ENCODE measurements at regions not wholly inside any gene's neighbourhood (a gene's known extent, or its start where the extent isn't known, plus 50 kb on each side); places are given as distances from the start of the nearest gene placed in this dataset.

GRCh38 chr9:79006546-79006945, 565.2 kb upstream of the TLE4 start:
- H3K4me3 ChIP-seq (ENCODE audit: low read length), result no peak overlapping the region

GRCh38 chr9:79007701-79008483, 563.9 kb upstream of the TLE4 start:
- Histone ChIP-seq H3K9me3 (replicated peaks; ENCODE audit: insufficient read depth, low read length) (no peaks in the 10 kb centered on the region), H3K4me3 (ENCODE audit: low read length) (no peak overlapping the region), H4K20me1 (ENCODE audit: insufficient read depth, low read length) (no peaks in the 10 kb centered on the region), H3F3A (ENCODE audit: insufficient read depth, low read length) (no peaks in the 10 kb centered on the region), H3K9me2 (replicated peaks; ENCODE audit: insufficient read depth, low read length) (no peaks in the 10 kb centered on the region), H2AFZ (ENCODE audit: low read length) (no peak overlapping the region), H3K27me3 (replicated peaks; ENCODE audit: insufficient read depth, low read length) (no peaks in the 10 kb centered on the region), H3K4me1 (ENCODE audit: low read length) (no peaks in the 10 kb centered on the region), H3K79me2 (ENCODE audit: low read length) (no peaks in the 10 kb centered on the region), H3K27ac (ENCODE audit: low read length) (no peak overlapping the region), H3K4me2 (ENCODE audit: low read depth, low read length) (no peak overlapping the region), H3K9ac (ENCODE audit: low read length) (no peak overlapping the region), H3K36me3 (replicated peaks; ENCODE audit: insufficient read depth, low read length) (no peaks in the 10 kb centered on the region)
- TF ChIP-seq CTCF (IDR thresholded peaks at IDR 0.05; ENCODE audit: low read length), result no peak
- TF ChIP-seq EZH2phosphoT487 (IDR thresholded peaks at IDR 0.05; ENCODE audit: low read length), result no peak
- TF ChIP-seq EZH2 (optimal IDR thresholded peaks at IDR 0.05; ENCODE audit: low read depth, low read length), result no peak
- DNase-seq, result no peak

More at GRCh38 chr9:79006546-79006945, 565.2 kb upstream of the TLE4 start:
- no peak for TF ChIP-seq EZH2 (optimal IDR thresholded peaks at IDR 0.05; ENCODE audit: low read depth, low read length)
- TF ChIP-seq CTCF (IDR thresholded peaks at IDR 0.05; ENCODE audit: low read length), result no peak
- no peak for TF ChIP-seq EZH2phosphoT487 (IDR thresholded peaks at IDR 0.05; ENCODE audit: low read length)
- Histone ChIP-seq H3K9me2 (replicated peaks; ENCODE audit: insufficient read depth, low read length) (no peaks in the 10 kb centered on the region), H3K79me2 (ENCODE audit: low read length) (no peaks in the 10 kb centered on the region), H3K36me3 (replicated peaks; ENCODE audit: insufficient read depth, low read length) (no peaks in the 10 kb centered on the region), H3K9me3 (replicated peaks; ENCODE audit: insufficient read depth, low read length) (no peaks in the 10 kb centered on the region), H3K4me1 (ENCODE audit: low read length) (no peaks in the 10 kb centered on the region), H2AFZ (ENCODE audit: low read length) (no peak overlapping the region), H3K27ac (ENCODE audit: low read length) (no peak overlapping the region), H4K20me1 (ENCODE audit: insufficient read depth, low read length) (no peaks in the 10 kb centered on the region), H3F3A (ENCODE audit: insufficient read depth, low read length) (no peaks in the 10 kb centered on the region), H3K9ac (ENCODE audit: low read length) (no peak overlapping the region), H3K27me3 (replicated peaks; ENCODE audit: insufficient read depth, low read length) (no peaks in the 10 kb centered on the region), H3K4me2 (ENCODE audit: low read depth, low read length) (no peak overlapping the region)
- no peak for DNase-seq

- no peak for DNase-seq
- no peaks in the 10 kb centered on the region for H3F3A ChIP-seq (ENCODE audit: insufficient read depth, low read length)
- H3K36me3 ChIP-seq (replicated peaks; ENCODE audit: insufficient read depth, low read length), result no peaks in the 10 kb centered on the region
- no peaks in the 10 kb centered on the region for H3K27me3 ChIP-seq (replicated peaks; ENCODE audit: insufficient read depth, low read length)
- no peaks in the 10 kb centered on the region for H3K9me3 ChIP-seq (replicated peaks; ENCODE audit: insufficient read depth, low read length)
- no peaks in the 10 kb centered on the region for H3K79me2 ChIP-seq (ENCODE audit: low read length)
- no peaks in the 10 kb centered on the region for H3K4me1 ChIP-seq (ENCODE audit: low read length)
- H3K27ac ChIP-seq (ENCODE audit: low read length), result no peak overlapping the region
- TF ChIP-seq CTCF (IDR thresholded peaks at IDR 0.05; ENCODE audit: low read length) (no peak), EZH2 (optimal IDR thresholded peaks at IDR 0.05; ENCODE audit: low read depth, low read length) (no peak), EZH2phosphoT487 (IDR thresholded peaks at IDR 0.05; ENCODE audit: low read length) (no peak)
- H3K4me3 ChIP-seq (ENCODE audit: low read length), result no peak overlapping the region
- no peak overlapping the region for H3K4me2 ChIP-seq (ENCODE audit: low read depth, low read length)
- H4K20me1 ChIP-seq (ENCODE audit: insufficient read depth, low read length), result no peaks in the 10 kb centered on the region
- no peak overlapping the region for H3K9ac ChIP-seq (ENCODE audit: low read length)
- H2AFZ ChIP-seq (ENCODE audit: low read length), result no peak overlapping the region
- no peaks in the 10 kb centered on the region for H3K9me2 ChIP-seq (replicated peaks; ENCODE audit: insufficient read depth, low read length)
These were observed 562.8 kb upstream of the TLE4 start for GRCh38 chr9:79008916-79009315.
